ENCODE measurements at regions not wholly inside any gene's neighbourhood (a gene's known extent, or its start where the extent isn't known, plus 50 kb on each side); places are given as distances from the start of the nearest gene placed in this dataset.

- no peaks in the 10 kb centered on the region for H3K27me3 ChIP-seq
- H3K4me1 ChIP-seq: no peaks in the 10 kb centered on the region
- H3K27ac ChIP-seq: no peak overlapping the region
- H3K36me3 ChIP-seq (replicated peaks in 1 of 2; ENCODE audit: insufficient read depth in 1 of 2, low read depth in 2 of 2): no peaks in the 10 kb centered on the region
- DNase-seq (no peak), ATAC-seq (no peak)
- WGBS, 2 donors: 43 to 71% methylated on average over 2 to 5 of the region's 5 CpGs
- H3K4me3 ChIP-seq: no peak overlapping the region
- no peak for TF ChIP-seq POLR2A (IDR thresholded peaks at IDR 0.05)
- TF ChIP-seq CTCF (IDR thresholded peaks at IDR 0.05): no peak
- intact Hi-C loops (cut with DNase I): no loop called here
- H3K9me3 ChIP-seq: no peaks in the 10 kb centered on the region
These were observed 94.7 kb downstream of the GGTLC2 start for GRCh38 chr22:22738959-22739585.

GRCh38 chr22:22740560-22741276 lies 96.3 kb downstream of the GGTLC2 start:
- no peaks in the 10 kb centered on the region for H3K4me1 ChIP-seq
- no peak overlapping the region for H3K27ac ChIP-seq
- 53 to 59% methylated on average over 5 of the region's 5 CpGs for WGBS, 2 donors

GRCh38 chr22:22741843-22742242 lies 97.4 kb downstream of the GGTLC2 start:
- Histone ChIP-seq H3K27ac (no peak overlapping the region), H3K4me3 (no peak overlapping the region), H3K36me3 (replicated peaks in 1 of 2; ENCODE audit: insufficient read depth in 1 of 2, low read depth in 2 of 2) (no peaks in the 10 kb centered on the region), H3K27me3 (no peaks in the 10 kb centered on the region), H3K4me1 (no peaks in the 10 kb centered on the region), H3K9me3 (no peaks in the 10 kb centered on the region)
- intact Hi-C loops (cut with DNase I): no loop called here
- 65 to 71% methylated on average over 4 of the region's 4 CpGs for WGBS, 2 donors
- TF ChIP-seq POLR2A (IDR thresholded peaks at IDR 0.05) (no peak), CTCF (IDR thresholded peaks at IDR 0.05) (no peak)
- no peak for ATAC-seq
- no peak for DNase-seq

More at GRCh38 chr22:22740560-22741276, 96.3 kb downstream of the GGTLC2 start:
- H3K4me3 ChIP-seq: no peak overlapping the region
- no peaks in the 10 kb centered on the region for H3K36me3 ChIP-seq (replicated peaks in 1 of 2; ENCODE audit: insufficient read depth in 1 of 2, low read depth in 2 of 2)
- DNase-seq (no peak), ATAC-seq (no peak)
- TF ChIP-seq CTCF (IDR thresholded peaks at IDR 0.05) (no peak), POLR2A (IDR thresholded peaks at IDR 0.05) (no peak)
- H3K9me3 ChIP-seq: no peaks in the 10 kb centered on the region
- H3K27me3 ChIP-seq: no peaks in the 10 kb centered on the region
- intact Hi-C loops (cut with DNase I): no loop called here

GRCh38 chr22:22742641-22743040 lies 98.2 kb downstream of the GGTLC2 start:
- H3K4me1 ChIP-seq: no peaks in the 10 kb centered on the region
- WGBS, 2 donors: 76 to 86% methylated on average over 2 of the region's 2 CpGs
- DNase-seq: no peak
- no peaks in the 10 kb centered on the region for H3K27me3 ChIP-seq
- H3K36me3 ChIP-seq (replicated peaks in 1 of 2; ENCODE audit: insufficient read depth in 1 of 2, low read depth in 2 of 2): no peaks in the 10 kb centered on the region
- no peak overlapping the region for H3K4me3 ChIP-seq
- no peak overlapping the region for H3K27ac ChIP-seq
- no peaks in the 10 kb centered on the region for H3K9me3 ChIP-seq
- no peak for ATAC-seq
- TF ChIP-seq CTCF (IDR thresholded peaks at IDR 0.05): no peak
- no peak for TF ChIP-seq POLR2A (IDR thresholded peaks at IDR 0.05)
- intact Hi-C loops (cut with DNase I): no loop called here
